SK-N-SH (cell line): ENCODE measurements at regions not wholly inside any gene's neighbourhood (a gene's known extent, or its start where the extent isn't known, plus 50 kb on each side); places are given as distances from the start of the nearest gene placed in this dataset.

Experiments used
- CTCF ChIA-PET: fragments of 300-600, 350-600 bp; formaldehyde crosslinking; extraction: SDS; loops from one replicate; lab custom pipeline; 2021; lab: Yijun Ruan, JAX
- POLR2A ChIA-PET: fragments of 350-600 bp; sonication (Branson Sonifier 250); formaldehyde crosslinking; extraction: SDS; loops from one replicate; lab custom pipeline; 2020; ENCODE audit warnings: antibody characterized with exemption, inconsistent platforms; lab: Yijun Ruan, JAX
- DNase-seq: peaks from one replicate; pipeline ENCODE4 v3.0.0; 2012
- H2AFZ ChIP-seq: fragments of 200-600 bp; sonication (generic); 2 replicates; pipeline ENCODE4 v1.8.1; 2016; ENCODE audit warnings: antibody characterized with exemption, mild to moderate bottlenecking, low read depth
- H3F3A ChIP-seq: fragments of 200-600 bp; sonication (generic); replicated peaks from 2 replicates; pipeline ENCODE3; 2016; ENCODE audit warnings: antibody characterized with exemption, mild to moderate bottlenecking; ENCODE audit not compliant: insufficient read depth
- H3K27ac ChIP-seq, 2 experiments: fragments of 200-500 bp in 1 of 2; fragments of 200-600 bp in 1 of 2; sonication (Bioruptor generic) in 1 of 2; sonication (generic), shearing (Covaris generic) in 1 of 2; 2 replicates each; pipeline versions ENCODE4 v1.5.1 to v1.6.1; 2014 to 2016; ENCODE audit warnings: low read depth in 2 of 2, inconsistent platforms in 1 of 2, low read length in 1 of 2, mild to moderate bottlenecking in 1 of 2, mixed read lengths in 1 of 2
- H3K27me3 ChIP-seq: fragments of 200-600 bp; sonication (generic), shearing (Covaris generic); 2 replicates; pipeline ENCODE4 v1.6.1; 2016; ENCODE audit warnings: mixed run types; ENCODE audit not compliant: insufficient read depth
- H3K36me3 ChIP-seq, 2 experiments: fragments of 200-500 bp in 1 of 2; fragments of 200-600 bp in 1 of 2; sonication (Bioruptor generic) in 1 of 2; sonication (generic) in 1 of 2; replicated peaks in 1 of 2; 2 replicates each; pipeline versions ENCODE3 to v1.5.1; 2014 to 2016; ENCODE audit warnings: low read length in 1 of 2, mild to moderate bottlenecking in 1 of 2; ENCODE audit not compliant: insufficient read depth in 2 of 2, control insufficient read depth in 1 of 2
- H3K4me1 ChIP-seq, 2 experiments: fragments of 200-500 bp in 1 of 2; fragments of 200-600 bp in 1 of 2; sonication (Bioruptor generic) in 1 of 2; sonication (generic), shearing (Covaris generic) in 1 of 2; 2 replicates each; pipeline versions ENCODE4 v1.5.1 to v1.6.1; 2014 to 2016; ENCODE audit warnings: low read depth in 1 of 2, low read length in 1 of 2, mixed run types in 1 of 2; ENCODE audit not compliant: insufficient read depth in 2 of 2, control insufficient read depth in 1 of 2
- H3K4me2 ChIP-seq: fragments of 200-600 bp; sonication (generic), shearing (Covaris generic); 2 replicates; pipeline ENCODE4 v1.6.1; 2017; ENCODE audit warnings: mixed run types
- H3K4me3 ChIP-seq, 2 experiments: fragments of 200-500 bp in 1 of 2; fragments of 200-600 bp in 1 of 2; sonication (Bioruptor generic) in 1 of 2; sonication (generic), shearing (Covaris generic) in 1 of 2; 2 replicates each; pipeline versions ENCODE4 v1.5.1 to v1.8.1; 2014 to 2016; ENCODE audit warnings: low read depth in 2 of 2, inconsistent platforms in 1 of 2, low read length in 1 of 2, mild to moderate bottlenecking in 1 of 2, mixed read lengths in 1 of 2, moderate library complexity in 1 of 2
- H3K79me2 ChIP-seq: fragments of 200-600 bp; sonication (generic); 2 replicates; pipeline ENCODE4 v1.8.1; 2017; ENCODE audit warnings: mild to moderate bottlenecking; ENCODE audit not compliant: insufficient read depth
- H3K9ac ChIP-seq: fragments of 200-600 bp; sonication (generic); 2 replicates; pipeline ENCODE4 v1.6.1; 2017; ENCODE audit warnings: mixed run types
- H3K9me2 ChIP-seq: fragments of 200-600 bp; sonication (generic); 2 replicates; pipeline ENCODE4 v1.6.1; 2017; ENCODE audit warnings: mixed run types
- H3K9me3 ChIP-seq: fragments of 200-600 bp; sonication (generic); 2 replicates; pipeline ENCODE4 v1.6.1; 2017; ENCODE audit warnings: mixed run types, mild to moderate bottlenecking, moderate library complexity
- H4K20me1 ChIP-seq: fragments of 200-600 bp; sonication (generic); 2 replicates; pipeline ENCODE4 v1.6.1; 2017; ENCODE audit warnings: mild to moderate bottlenecking, mixed run types; ENCODE audit not compliant: insufficient read depth
- ELF1 ChIP-seq: IDR thresholded peaks from 2 replicates; pipeline ENCODE4 v1.4.0; 2012
- EP300 ChIP-seq, 2 experiments: IDR thresholded peaks; 2 replicates each; pipeline versions ENCODE4 v1.4.0 to v1.6.1; 2012; ENCODE audit warnings: borderline replicate concordance in 1 of 2, low read depth in 1 of 2, low read length in 1 of 2
- FOSL2 ChIP-seq: IDR thresholded peaks from 2 replicates; pipeline ENCODE4 v1.4.0; 2012; ENCODE audit warnings: low read depth, mild to moderate bottlenecking, moderate library complexity, borderline replicate concordance
- FOXJ3 ChIP-seq: sonication (generic); formaldehyde crosslinking; IDR thresholded peaks from 2 replicates; pipeline ENCODE4 v1.5.1; 2020; ENCODE audit warnings: mild to moderate bottlenecking, missing genetic modification reagents
- FOXM1 ChIP-seq: IDR thresholded peaks from 2 replicates; pipeline ENCODE4 v1.4.0; 2012; ENCODE audit warnings: low read depth, mild to moderate bottlenecking
- GABPA ChIP-seq: IDR thresholded peaks from 2 replicates; pipeline ENCODE4 v1.4.0; 2012; ENCODE audit warnings: low read depth, mild to moderate bottlenecking
- GATA2 ChIP-seq: sonication (generic); formaldehyde crosslinking; IDR thresholded peaks from 2 replicates; pipeline ENCODE4 v1.5.0; 2020; ENCODE audit warnings: mild to moderate bottlenecking, missing genetic modification reagents
- IRF3 ChIP-seq: fragments of 150-350 bp; IDR thresholded peaks from 2 replicates; pipeline ENCODE4 v1.6.1; 2016; ENCODE audit warnings: mild to moderate bottlenecking, low read depth, low read length
- JUND ChIP-seq: IDR thresholded peaks from 2 replicates; pipeline ENCODE4 v1.4.0; 2012
- MXI1 ChIP-seq: IDR thresholded peaks from 2 replicates; pipeline ENCODE4 v1.6.1; 2012; ENCODE audit warnings: mild to moderate bottlenecking, low read depth, low read length, improper control_type of control experiment
- NFIC ChIP-seq: IDR thresholded peaks from 2 replicates; pipeline ENCODE4 v1.4.0; 2012; ENCODE audit warnings: borderline replicate concordance
- POLR2AphosphoS5 ChIP-seq: IDR thresholded peaks from 2 replicates; pipeline ENCODE4 v1.6.1; 2012; ENCODE audit warnings: low read depth, low read length
- RAD21 ChIP-seq: IDR thresholded peaks from 2 replicates; pipeline ENCODE4 v1.6.1; 2012; ENCODE audit warnings: mild to moderate bottlenecking, low read length
- RCOR1 ChIP-seq: fragments of 150-350 bp; IDR thresholded peaks from 2 replicates; pipeline ENCODE4 v1.6.1; 2017; ENCODE audit warnings: antibody characterized with exemption, low read length
- RXRA ChIP-seq: IDR thresholded peaks from 2 replicates; pipeline ENCODE4 v1.4.0; 2012; ENCODE audit warnings: low read depth, mild to moderate bottlenecking, borderline replicate concordance
- SMC3 ChIP-seq: IDR thresholded peaks from 2 replicates; pipeline ENCODE4 v1.6.1; 2012; ENCODE audit warnings: low read depth, low read length, improper control_type of control experiment
- TAF1 ChIP-seq: IDR thresholded peaks from 2 replicates; pipeline ENCODE4 v1.6.1; 2012; ENCODE audit warnings: low read depth, mild to moderate bottlenecking, low read length, moderate library complexity, borderline replicate concordance
- TCF12 ChIP-seq: IDR thresholded peaks from 2 replicates; pipeline ENCODE4 v1.4.0; 2012
- USF1 ChIP-seq: IDR thresholded peaks from 2 replicates; pipeline ENCODE4 v1.4.0; 2012; ENCODE audit warnings: low read depth, borderline replicate concordance
- YY1 ChIP-seq: IDR thresholded peaks from 2 replicates; pipeline ENCODE4 v1.4.0; 2012; ENCODE audit warnings: low read depth, mild to moderate bottlenecking
- WGBS: methylation state at CpG from one replicate; pipeline ENCODE4 v1.1.6; 2017; ENCODE audit warnings: low lambda C conversion rate; 5-methylcytosine and 5-hydroxymethylcytosine counted together
- TF ChIP-seq, protein P1 (sequence below): IDR thresholded peaks from 2 replicates; pipeline ENCODE4; 2012
- TF ChIP-seq, protein P2 (sequence below): IDR thresholded peaks from 2 replicates; pipeline ENCODE4 v1.4.0; 2012; ENCODE audit warnings: low read depth

GRCh38 chr2:125267683-125268082 is 1242.6 kb downstream of the CNTNAP5 start (continued):
- TF ChIP-seq EP300 (IDR thresholded peaks at IDR 0.05; ENCODE audit: borderline replicate concordance in 1 of 2, low read depth in 1 of 2, low read length in 1 of 2): no peak
- no peak for TF ChIP-seq RAD21
- TF ChIP-seq, all 33 proteins: peak for 0

- Histone ChIP-seq H3K9me3 (no peaks in the 10 kb centered on the region), H3K27me3 (no peaks in the 10 kb centered on the region), H4K20me1 (no peaks in the 10 kb centered on the region), H2AFZ (no peak overlapping the region), H3F3A (no peaks in the 10 kb centered on the region)
- POLR2A ChIA-PET: no interaction called here
- TF ChIP-seq POLR2AphosphoS5: no peak
- no peak for TF ChIP-seq SMC3
- TF ChIP-seq FOSL2: no peak
- TF ChIP-seq MXI1: no peak
- no peak for TF ChIP-seq NFIC
- TF ChIP-seq FOXJ3 (CRISPR knock-in tag): no peak
- TF ChIP-seq RAD21: no peak
- TF ChIP-seq, all 33 proteins: peak for 0
- no peaks in the 10 kb centered on the region for H3K36me3 ChIP-seq
- H3K4me3 ChIP-seq: no peak overlapping the region
- no peaks in the 10 kb centered on the region for H3K79me2 ChIP-seq
- DNase-seq: no peak
- H3K9me2 ChIP-seq: no peaks in the 10 kb centered on the region
- H3K27ac ChIP-seq: no peak overlapping the region
- no peaks in the 10 kb centered on the region for H3K4me1 ChIP-seq
- 0% methylated on average over 1 of the region's 1 CpG for WGBS
- CTCF ChIA-PET: no interaction called here
- no peak overlapping the region for H3K9ac ChIP-seq
- H3K4me2 ChIP-seq: no peak overlapping the region
Observed at GRCh38 chr2:125272651-125273050, 1247.6 kb downstream of the CNTNAP5 start.

GRCh38 chr2:125274718-125275117 is 1249.6 kb downstream of the CNTNAP5 start:
- Histone ChIP-seq H3K27me3 (no peaks in the 10 kb centered on the region), H3K36me3 (no peaks in the 10 kb centered on the region), H3K9ac (no peak overlapping the region), H3K27ac (no peak overlapping the region), H3K4me2 (no peak overlapping the region), H3K9me3 (no peaks in the 10 kb centered on the region), H3F3A (no peaks in the 10 kb centered on the region), H3K4me1 (no peaks in the 10 kb centered on the region), H3K4me3 (no peak overlapping the region), H3K9me2 (no peaks in the 10 kb centered on the region), H3K79me2 (no peaks in the 10 kb centered on the region), H4K20me1 (no peaks in the 10 kb centered on the region), H2AFZ (no peak overlapping the region)
- no peak for DNase-seq
- WGBS: 25% methylated on average over 4 of the region's 4 CpGs
- CTCF ChIA-PET: no interaction called here
- POLR2A ChIA-PET: no interaction called here
- TF ChIP-seq GABPA (no peak), RCOR1 (no peak), FOXJ3 (CRISPR knock-in tag) (no peak), USF1 (no peak), FOXM1 (no peak), YY1 (no peak), RAD21 (no peak), TCF12 (no peak), GATA2 (CRISPR knock-in tag) (no peak), IRF3 (no peak), TAF1 (no peak), SMC3 (no peak), POLR2AphosphoS5 (no peak), JUND (no peak), RXRA (no peak), MXI1 (no peak), ELF1 (no peak)
- TF ChIP-seq, protein P1, sequence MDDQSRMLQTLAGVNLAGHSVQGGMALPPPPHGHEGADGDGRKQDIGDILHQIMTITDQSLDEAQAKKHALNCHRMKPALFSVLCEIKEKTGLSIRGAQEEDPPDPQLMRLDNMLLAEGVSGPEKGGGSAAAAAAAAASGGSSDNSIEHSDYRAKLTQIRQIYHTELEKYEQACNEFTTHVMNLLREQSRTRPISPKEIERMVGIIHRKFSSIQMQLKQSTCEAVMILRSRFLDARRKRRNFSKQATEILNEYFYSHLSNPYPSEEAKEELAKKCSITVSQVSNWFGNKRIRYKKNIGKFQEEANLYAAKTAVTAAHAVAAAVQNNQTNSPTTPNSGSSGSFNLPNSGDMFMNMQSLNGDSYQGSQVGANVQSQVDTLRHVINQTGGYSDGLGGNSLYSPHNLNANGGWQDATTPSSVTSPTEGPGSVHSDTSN: no peak
- TF ChIP-seq, protein P2, sequence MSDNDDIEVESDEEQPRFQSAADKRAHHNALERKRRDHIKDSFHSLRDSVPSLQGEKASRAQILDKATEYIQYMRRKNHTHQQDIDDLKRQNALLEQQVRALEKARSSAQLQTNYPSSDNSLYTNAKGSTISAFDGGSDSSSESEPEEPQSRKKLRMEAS: no peak
